ENCODE measurements at regions not wholly inside any gene's neighbourhood (a gene's known extent, or its start where the extent isn't known, plus 50 kb on each side); places are given as distances from the start of the nearest gene placed in this dataset.

GRCh38 chr1:163959622-163960021, 599.4 kb upstream of the PBX1 start:
- no peak for TF ChIP-seq CTCF (IDR thresholded peaks at IDR 0.05)
- no peak for TF ChIP-seq POLR2AphosphoS5 (IDR thresholded peaks at IDR 0.05)
- TF ChIP-seq POLR2A (IDR thresholded peaks at IDR 0.05), result no peak

All from prostate gland (tissue), 2 donors.